HepG2 (cell line): ENCODE measurements at regions not wholly inside any gene's neighbourhood (a gene's known extent, or its start where the extent isn't known, plus 50 kb on each side); places are given as distances from the start of the nearest gene placed in this dataset.

Experiments
- ATAC-seq: fragments of 200-7000 bp; cut with Tn5 transposase; 3 replicates; pipeline ENCODE4 v1.9.1; 2020; ENCODE audit warnings: mild to moderate bottlenecking, moderate library complexity
- BruUV-seq: library from RNA; stranded (reverse); fragments of 400-500 nt; replicated peaks from 2 replicates; lab custom pipeline; 2021; lab: Mats Ljungman, UMichigan
- CTCF ChIA-PET: fragments of 300-600 bp; formaldehyde crosslinking; extraction: SDS; loops from one replicate; lab custom pipeline; 2021; ENCODE audit warnings: low total read pairs, inconsistent platforms, low intra/inter-chr PET ratio; lab: Yijun Ruan, JAX
- POLR2A ChIA-PET: fragments of 350-600 bp; sonication (Branson Sonifier 250); formaldehyde crosslinking; loops from one replicate; lab custom pipeline; 2020; ENCODE audit warnings: antibody characterized with exemption, inconsistent platforms; lab: Yijun Ruan, JAX
- DNase-seq: peaks from one replicate; pipeline ENCODE4 v3.0.0-alpha.2; 2015; ENCODE audit warnings: low spot score
- FAIRE-seq: peaks from 3 replicates; lab custom pipeline; 2011; peaks lifted over from hg19 to GRCh38; lab: Jason Lieb, UNC
- H2AFZ ChIP-seq: one replicate; pipeline ENCODE4 v1.6.1; 2011; ENCODE audit warnings: low read length, inconsistent platforms
- H3K27ac ChIP-seq: fragments of 300-600 bp; 3 replicates; pipeline ENCODE4 v1.8.0; 2011; ENCODE audit warnings: mixed run types, mild to moderate bottlenecking, mixed read lengths, low read length, inconsistent platforms; ENCODE audit not compliant: insufficient read depth; ENCODE audit errors: extremely low read length
- H3K27me3 ChIP-seq, 2 experiments: fragments of 200-600 bp in 1 of 2; 2 replicates in 1 of 2; 3 replicates in 1 of 2; pipeline versions ENCODE4 v1.6.0 to v1.8.0; 2011; ENCODE audit warnings: low read length in 2 of 2, mild to moderate bottlenecking in 2 of 2, moderate library complexity in 2 of 2, inconsistent platforms in 1 of 2; ENCODE audit not compliant: insufficient read depth in 2 of 2, control insufficient read depth in 1 of 2
- H3K36me3 ChIP-seq, 2 experiments: fragments of 200-600 bp in 1 of 2; replicated peaks in 1 of 2; 2 replicates in 1 of 2; 3 replicates in 1 of 2; pipeline versions ENCODE4 v1.5.1 to v1.8.0; 2011; ENCODE audit warnings: low read length in 2 of 2, inconsistent platforms in 1 of 2; ENCODE audit not compliant: insufficient read depth in 2 of 2, control insufficient read depth in 1 of 2
- H3K4me1 ChIP-seq: 2 replicates; pipeline ENCODE4 v1.5.1; 2012; ENCODE audit warnings: low read length, inconsistent platforms; ENCODE audit not compliant: insufficient read depth
- H3K4me2 ChIP-seq: 2 replicates; pipeline ENCODE4 v1.6.0; 2011; ENCODE audit warnings: low read depth, low read length, inconsistent platforms
- H3K4me3 ChIP-seq, 3 experiments: fragments of 200-600 bp in 1 of 3; sonication (generic), shearing (Covaris generic) in 1 of 3; replicated peaks in 1 of 3; 2 replicates each; pipeline ENCODE4 v1.5.1; 2011 to 2016; ENCODE audit warnings: low read length in 3 of 3, inconsistent platforms in 2 of 3, low read depth in 2 of 3, mild to moderate bottlenecking in 2 of 3, control low read depth in 1 of 3, mixed read lengths in 1 of 3; ENCODE audit not compliant: insufficient read depth in 1 of 3
- H3K79me2 ChIP-seq: one replicate; pipeline ENCODE4 v1.6.1; 2011; ENCODE audit warnings: low read length, inconsistent platforms; ENCODE audit not compliant: insufficient read depth
- H3K9ac ChIP-seq: 2 replicates; pipeline ENCODE4 v1.6.0; 2011; ENCODE audit warnings: mild to moderate bottlenecking, low read depth, low read length, inconsistent platforms; ENCODE audit not compliant: insufficient read depth
- H3K9me3 ChIP-seq: 2 replicates; pipeline ENCODE4 v1.5.1; 2012; ENCODE audit warnings: mild to moderate bottlenecking, low read length
- H4K20me1 ChIP-seq: 2 replicates; pipeline ENCODE4 v1.6.0; 2011; ENCODE audit warnings: inconsistent platforms, mild to moderate bottlenecking, low read length, moderate library complexity; ENCODE audit not compliant: insufficient read depth
- E2F1 ChIP-seq: sonication (generic); formaldehyde crosslinking; IDR thresholded peaks from 2 replicates; pipeline ENCODE4 v1.5.0; 2020; ENCODE audit warnings: missing genetic modification reagents
- GABPA ChIP-seq, 2 experiments: IDR thresholded peaks; 2 replicates each; pipeline ENCODE4 v1.6.1; 2011 to 2016; ENCODE audit warnings: low read depth in 2 of 2, low read length in 1 of 2, missing biosample characterization in 1 of 2, missing genetic modification characterization in 1 of 2
- HNRNPLL ChIP-seq: fragments of 200-400 bp; formaldehyde crosslinking; IDR thresholded peaks from 2 replicates; pipeline ENCODE4 v1.6.1; 2017; ENCODE audit warnings: mild to moderate bottlenecking, low read depth, low read length; ENCODE audit not compliant: poor library complexity, severe bottlenecking
- MED8 ChIP-seq: sonication (generic); formaldehyde crosslinking; IDR thresholded peaks from 2 replicates; pipeline ENCODE4 v1.8.1; 2023; ENCODE audit warnings: mild to moderate bottlenecking, missing genetic modification reagents; ENCODE audit not compliant: insufficient replicate concordance
- MXD4 ChIP-seq: IDR thresholded peaks from 2 replicates; pipeline ENCODE4 v1.6.1; 2016; ENCODE audit warnings: mild to moderate bottlenecking, missing biosample characterization, missing genetic modification reagents
- SMC3 ChIP-seq: IDR thresholded peaks from 2 replicates; pipeline ENCODE4 v1.6.1; 2011; ENCODE audit warnings: low read length, improper control_type of control experiment
- TOPORS ChIP-seq: sonication (generic); formaldehyde crosslinking; IDR thresholded peaks from 2 replicates; pipeline ENCODE4 v1.8.0; 2023; ENCODE audit warnings: mild to moderate bottlenecking, missing genetic modification reagents
- XBP1 ChIP-seq: sonication (generic); formaldehyde crosslinking; IDR thresholded peaks from 2 replicates; pipeline ENCODE4 v1.5.0; 2020; ENCODE audit warnings: missing genetic modification reagents
- ZFP36L1 ChIP-seq: sonication (generic); formaldehyde crosslinking; IDR thresholded peaks from 2 replicates; pipeline ENCODE4 v1.8.0; 2022; ENCODE audit warnings: mild to moderate bottlenecking, missing genetic modification reagents, moderate library complexity
- ZNF782 ChIP-seq: sonication (generic); formaldehyde crosslinking; IDR thresholded peaks from 2 replicates; pipeline ENCODE4 v1.4.0; 2020; ENCODE audit warnings: missing genetic modification reagents, mild to moderate bottlenecking, borderline replicate concordance
- WGBS: methylation state at CpG from one replicate; pipeline ENCODE4 v1.1.6; 2017; ENCODE audit warnings: low lambda C conversion rate; 5-methylcytosine and 5-hydroxymethylcytosine counted together
- in situ Hi-C: cut with HindIII; loops from 2 replicates; pipeline ENCODE4 v1.10.0; 2017; ENCODE audit warnings: low pct_unique_long_range_greater_than_20kb; ENCODE audit not compliant: extremely low pct_ligation_motif_present
- intact Hi-C: fragments of 100-400 bp; cut with micrococcal nuclease; formaldehyde crosslinking; loops from one replicate; pipeline ENCODE4 v1.10.0; 2022; ENCODE audit not compliant: unreplicated experiment

- TF ChIP-seq HNRNPLL = no peak
- TF ChIP-seq SMC3 = no peak
- no peak for TF ChIP-seq TOPORS (CRISPR knock-in tag)
- no peak for TF ChIP-seq E2F1 (CRISPR knock-in tag)
- TF ChIP-seq MED8 (CRISPR knock-in tag) = no peak
- no peak for TF ChIP-seq XBP1
- no peak for TF ChIP-seq ZFP36L1 (CRISPR knock-in tag)
- TF ChIP-seq ZNF782 (CRISPR knock-in tag) = no peak
Observed at GRCh38 chr2:196238836-196239380, 67.5 kb upstream of the STK17B start (continued).

- Histone ChIP-seq H3K9me3 (no peaks in the 10 kb centered on the region), H3K9ac (no peak overlapping the region), H3K36me3 (no peaks in the 10 kb centered on the region), H3K4me3 (no peak overlapping the region), H3K27ac (no peak overlapping the region), H3K79me2 (no peaks in the 10 kb centered on the region), H3K4me2 (no peak overlapping the region), H3K4me1 (no peaks in the 10 kb centered on the region), H4K20me1 (no peaks in the 10 kb centered on the region), H3K27me3 (no peaks in the 10 kb centered on the region), H2AFZ (no peak overlapping the region)
- in situ Hi-C loops = no loop called here
- ATAC-seq (peak; percentile 52; the same call in 1 of the 3 replicates), FAIRE-seq (no peak), DNase-seq (no peak)
- BruUV-seq = no TSS peak
- TF ChIP-seq GABPA (IDR thresholded peaks at IDR 0.05; ENCODE audit: low read depth, low read length) = no peak
- peak; percentile 33; the same call in 1 of the 2 replicates for TF ChIP-seq GABPA (CRISPR knock-in tag; IDR thresholded peaks at IDR 0.05; ENCODE audit: low read depth)
- no peak for TF ChIP-seq MXD4 (CRISPR knock-in tag)
- CTCF ChIA-PET = no interaction called here
- POLR2A ChIA-PET = no interaction called here
- WGBS = 21% methylated on average over 10 of the region's 10 CpGs
- intact Hi-C loops = no loop called here
Observed at GRCh38 chr2:196239622-196240587, 68.5 kb upstream of the STK17B start.
